HFF-Myc (cell line): ENCODE measurements at regions not wholly inside any gene's neighbourhood (a gene's known extent, or its start where the extent isn't known, plus 50 kb on each side); places are given as distances from the start of the nearest gene placed in this dataset.
"Not testable (repeated sequence)": the region's sequence is repeated elsewhere in the genome, so short reads cannot be mapped to it uniquely, and the experiment has no call there.

Experiments used
- DNase-seq: peaks from one replicate; pipeline ENCODE4 v3.0.0-alpha.2; 2011; ENCODE audit warnings: low read depth; ENCODE audit errors: extremely low read depth
- H3K4me3 ChIP-seq: replicated peaks from 2 replicates; pipeline ENCODE4 v1.5.1; 2011; ENCODE audit warnings: low read depth, mild to moderate bottlenecking, control low read depth, low read length
- TF ChIP-seq, protein P1 (sequence below): IDR thresholded peaks from 2 replicates; pipeline ENCODE4 v1.5.1; 2012; ENCODE audit warnings: mild to moderate bottlenecking, low read depth, low read length, control low read depth; ENCODE audit errors: missing control alignments

DNA sequence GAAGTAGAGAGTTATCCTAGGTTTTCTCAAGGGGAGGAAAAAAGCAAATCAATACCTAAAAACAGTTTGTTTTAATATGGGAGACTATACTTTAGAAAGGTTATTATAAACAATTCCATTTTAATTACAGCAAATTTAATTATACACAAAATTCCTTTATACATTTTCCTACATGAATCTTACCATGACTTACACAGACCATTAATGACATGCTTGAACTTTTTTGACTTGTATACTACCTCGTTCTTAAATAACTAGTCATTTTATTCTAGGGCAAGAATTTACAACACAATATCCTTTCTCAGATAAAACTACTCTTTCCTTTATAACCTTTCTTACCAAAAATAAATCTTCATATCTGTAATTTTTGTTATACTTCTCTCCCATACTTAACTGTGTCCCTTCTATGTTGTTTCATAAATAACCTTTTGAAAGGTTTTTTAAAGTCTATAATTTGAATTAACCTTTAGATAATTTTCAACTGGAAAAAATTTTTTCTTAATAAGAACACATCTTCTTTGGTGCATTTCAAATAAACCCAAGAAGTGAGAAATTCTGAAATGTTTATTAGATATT, 729.4 kb downstream of the TENT5A start:
- DNase-seq, result peak; percentile 1
- no peak overlapping the region for H3K4me3 ChIP-seq
- TF ChIP-seq, protein P1, sequence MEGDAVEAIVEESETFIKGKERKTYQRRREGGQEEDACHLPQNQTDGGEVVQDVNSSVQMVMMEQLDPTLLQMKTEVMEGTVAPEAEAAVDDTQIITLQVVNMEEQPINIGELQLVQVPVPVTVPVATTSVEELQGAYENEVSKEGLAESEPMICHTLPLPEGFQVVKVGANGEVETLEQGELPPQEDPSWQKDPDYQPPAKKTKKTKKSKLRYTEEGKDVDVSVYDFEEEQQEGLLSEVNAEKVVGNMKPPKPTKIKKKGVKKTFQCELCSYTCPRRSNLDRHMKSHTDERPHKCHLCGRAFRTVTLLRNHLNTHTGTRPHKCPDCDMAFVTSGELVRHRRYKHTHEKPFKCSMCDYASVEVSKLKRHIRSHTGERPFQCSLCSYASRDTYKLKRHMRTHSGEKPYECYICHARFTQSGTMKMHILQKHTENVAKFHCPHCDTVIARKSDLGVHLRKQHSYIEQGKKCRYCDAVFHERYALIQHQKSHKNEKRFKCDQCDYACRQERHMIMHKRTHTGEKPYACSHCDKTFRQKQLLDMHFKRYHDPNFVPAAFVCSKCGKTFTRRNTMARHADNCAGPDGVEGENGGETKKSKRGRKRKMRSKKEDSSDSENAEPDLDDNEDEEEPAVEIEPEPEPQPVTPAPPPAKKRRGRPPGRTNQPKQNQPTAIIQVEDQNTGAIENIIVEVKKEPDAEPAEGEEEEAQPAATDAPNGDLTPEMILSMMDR, result no peak

DNA sequence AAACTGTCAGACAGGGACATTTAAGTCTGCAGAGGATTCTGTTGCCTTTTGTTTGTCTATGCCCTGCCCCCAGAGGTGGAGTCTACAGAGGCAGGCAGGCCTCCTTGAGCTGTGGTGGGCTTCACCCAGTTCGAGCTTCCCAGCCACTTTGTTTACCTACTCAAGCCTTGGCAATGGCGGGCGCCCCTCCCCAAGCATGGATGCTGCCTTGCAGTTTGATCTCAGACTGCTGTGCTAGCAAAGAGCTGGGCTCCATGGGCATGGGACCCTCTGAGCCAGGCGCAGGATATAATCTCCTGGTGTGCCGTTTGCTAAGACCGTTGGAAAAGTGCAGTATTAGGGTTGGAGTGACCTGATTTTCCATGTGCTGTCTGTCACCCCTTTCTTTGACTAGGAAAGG, 734.9 kb downstream of the TENT5A start:
- DNase-seq, H3K4me3 ChIP-seq: not testable (repeated sequence)

DNA sequence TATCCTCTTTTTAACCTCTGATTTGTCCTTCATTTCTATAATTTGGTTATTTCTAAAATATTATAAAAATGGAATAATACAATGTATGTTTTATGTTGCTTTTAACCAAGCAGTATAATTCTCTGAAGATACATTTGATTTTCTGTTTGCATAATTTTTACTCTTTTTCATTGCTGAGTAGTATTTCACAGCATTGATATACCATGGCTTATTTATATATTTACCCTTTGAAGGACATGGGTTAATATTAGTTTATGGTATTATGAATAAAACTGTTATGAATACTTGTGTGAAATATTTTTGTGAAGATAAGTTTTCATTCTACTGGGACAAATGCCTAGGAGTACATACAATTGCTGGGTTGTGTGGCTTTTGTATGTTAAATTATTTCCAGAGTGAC, 748.6 kb downstream of the TENT5A start:
- DNase-seq, result no peak
- TF ChIP-seq, protein P1, result no peak
- H3K4me3 ChIP-seq, result no peak overlapping the region

DNA sequence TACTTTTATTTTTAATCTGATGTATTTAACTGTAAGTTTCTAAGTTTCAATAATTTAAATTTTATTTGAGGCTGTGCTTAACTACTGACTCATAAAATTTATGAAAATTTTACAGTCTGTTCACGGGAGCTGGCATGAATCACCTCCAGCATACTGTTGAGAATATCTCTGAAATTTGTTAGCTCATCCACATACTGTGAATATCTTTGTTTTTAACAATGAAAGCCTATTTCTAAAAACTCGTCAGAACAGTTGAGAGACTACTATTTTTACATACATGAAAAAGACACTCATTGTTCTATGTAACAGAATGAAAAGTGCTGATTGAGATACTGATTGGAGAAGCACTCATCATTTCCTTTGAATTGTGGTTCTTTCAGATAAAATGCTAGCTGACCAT, 749.3 kb downstream of the TENT5A start:
- no peak for DNase-seq
- no peak overlapping the region for H3K4me3 ChIP-seq
- TF ChIP-seq, protein P1, result no peak

DNA sequence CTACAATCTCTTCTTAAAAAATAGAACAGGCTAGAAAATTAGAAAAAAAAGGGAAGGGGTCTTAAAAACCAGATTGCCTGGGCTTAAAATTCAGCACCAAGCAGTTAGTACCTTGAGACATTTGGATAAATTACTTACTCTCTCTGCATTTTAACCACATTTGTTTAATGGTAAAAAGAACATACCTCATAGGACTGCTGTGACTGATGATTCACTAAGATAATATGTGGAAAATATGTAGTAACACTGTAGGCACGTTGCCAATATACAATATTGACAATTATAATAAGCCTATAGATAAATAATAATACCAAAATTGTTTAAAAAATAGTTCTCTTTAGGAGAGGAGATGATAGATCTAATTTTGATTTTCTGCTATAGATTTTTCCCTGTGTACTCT, 750.4 kb downstream of the TENT5A start:
- H3K4me3 ChIP-seq, result no peak overlapping the region
- TF ChIP-seq, protein P1, result no peak
- no peak for DNase-seq

DNA sequence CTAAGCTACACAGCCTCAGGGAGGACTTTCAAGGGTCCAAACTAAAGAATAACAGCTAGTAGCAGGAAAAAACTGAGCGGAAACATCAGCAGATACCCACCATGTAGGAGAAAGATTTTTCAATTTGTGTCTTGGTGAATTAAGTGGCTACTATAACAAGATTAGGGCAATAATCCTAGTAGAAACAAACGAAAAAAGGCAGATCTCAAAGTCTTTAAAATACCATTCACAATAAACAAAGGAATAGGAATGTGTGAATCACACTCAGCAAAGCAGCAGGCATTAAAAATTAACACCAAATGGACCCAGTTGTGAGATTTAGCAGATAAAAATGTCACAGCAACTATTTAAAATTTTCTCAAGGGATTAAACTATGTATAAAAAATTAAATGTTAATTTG, 761.2 kb downstream of the TENT5A start:
- no peak for DNase-seq
- no peak overlapping the region for H3K4me3 ChIP-seq
- TF ChIP-seq, protein P1, result no peak

DNA sequence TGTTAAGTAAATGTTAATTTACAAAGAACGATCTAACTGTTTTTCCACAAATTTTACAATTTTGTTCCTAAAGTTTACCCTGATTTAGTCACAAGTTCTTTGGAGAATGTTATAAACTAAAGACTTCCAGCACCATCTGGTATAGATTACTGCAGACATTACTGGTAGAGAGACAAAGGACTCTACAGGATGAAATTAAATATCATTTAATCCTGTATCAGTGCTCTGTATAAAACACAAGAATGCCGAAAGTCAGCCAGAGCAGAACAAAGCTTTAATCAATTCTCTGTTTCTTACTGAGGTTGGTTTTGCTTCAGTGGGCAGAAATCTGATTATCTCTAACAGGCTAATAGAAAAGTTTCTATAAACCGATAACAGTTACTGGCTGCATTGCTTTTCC, 763.6 kb downstream of the TENT5A start:
- no peak overlapping the region for H3K4me3 ChIP-seq
- TF ChIP-seq, protein P1, result no peak
- no peak for DNase-seq
